Duodenal mucosa (tissue), 2 donors: ENCODE measurements at regions not wholly inside any gene's neighbourhood (a gene's known extent, or its start where the extent isn't known, plus 50 kb on each side); places are given as distances from the start of the nearest gene placed in this dataset.

Experiments
- H3K27ac ChIP-seq: one replicate; pipeline ENCODE4 v1.7.0; 2013; ENCODE audit warnings: low read depth, low read length
- H3K27me3 ChIP-seq, 2 donors: one replicate each; pipeline ENCODE4 v1.7.0; 2013; ENCODE audit warnings: low read length in 2 of 2, control low read depth in 1 of 2; ENCODE audit not compliant: insufficient read depth in 2 of 2, control insufficient read depth in 1 of 2
- H3K36me3 ChIP-seq, 2 donors: one replicate each; pipeline ENCODE4 v1.7.0; 2013; ENCODE audit warnings: low read length in 2 of 2, control low read depth in 1 of 2; ENCODE audit not compliant: insufficient read depth in 2 of 2, control insufficient read depth in 1 of 2
- H3K4me1 ChIP-seq, 2 donors: one replicate each; pipeline ENCODE4 v1.7.0; 2013; ENCODE audit warnings: low read length in 2 of 2, control low read depth in 1 of 2; ENCODE audit not compliant: insufficient read depth in 2 of 2, control insufficient read depth in 1 of 2
- H3K4me3 ChIP-seq, 2 donors: one replicate each; pipeline ENCODE4 v1.7.0; 2013; ENCODE audit warnings: low read length in 2 of 2, low read depth in 1 of 2
- H3K9ac ChIP-seq, 2 donors: one replicate each; pipeline ENCODE4 v1.7.0; 2013; ENCODE audit warnings: low read length in 2 of 2, low read depth in 1 of 2
- H3K9me3 ChIP-seq, 2 donors: one replicate each; pipeline ENCODE4 v1.7.0; 2013; ENCODE audit warnings: low read length in 2 of 2, control low read depth in 1 of 2; ENCODE audit not compliant: control insufficient read depth in 1 of 2

GRCh38 chr1:82972841-82973553 is 1025.9 kb downstream of the TTLL7 start:
- H3K27me3 ChIP-seq = no peaks in the 10 kb centered on the region
- no peak overlapping the region for H3K27ac ChIP-seq
- no peaks in the 10 kb centered on the region for H3K9me3 ChIP-seq
- H3K4me3 ChIP-seq = no peak overlapping the region
- H3K4me1 ChIP-seq = no peaks in the 10 kb centered on the region
- no peaks in the 10 kb centered on the region for H3K36me3 ChIP-seq
- H3K9ac ChIP-seq = no peak overlapping the region

DNA sequence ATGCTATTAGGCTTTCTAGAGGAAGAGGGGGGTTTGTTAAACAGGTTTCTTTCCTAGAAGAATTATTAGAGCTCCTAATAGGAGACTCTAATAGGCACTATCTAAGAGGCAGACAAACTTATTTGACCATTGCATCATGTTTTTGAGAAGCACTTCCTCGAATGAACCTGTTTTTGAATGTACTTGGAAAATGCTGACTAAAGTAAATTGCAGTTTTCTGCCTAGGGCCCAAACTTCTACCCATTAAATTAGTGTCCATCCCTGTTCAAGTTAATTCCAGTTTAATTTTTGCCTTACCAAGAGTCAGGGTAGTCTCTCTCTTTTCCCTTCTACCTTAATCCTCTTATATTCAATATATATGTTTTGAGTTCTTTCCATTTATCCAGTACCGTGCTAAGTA is 1029.6 kb downstream of the TTLL7 start:
- no peak overlapping the region for H3K4me3 ChIP-seq
- H3K36me3 ChIP-seq = no peaks in the 10 kb centered on the region
- no peak overlapping the region for H3K27ac ChIP-seq
- no peaks in the 10 kb centered on the region for H3K27me3 ChIP-seq
- H3K4me1 ChIP-seq = no peaks in the 10 kb centered on the region
- no peaks in the 10 kb centered on the region for H3K9me3 ChIP-seq
- H3K9ac ChIP-seq = no peak overlapping the region

- H3K4me3 ChIP-seq = no peak overlapping the region
- H3K9ac ChIP-seq = no peak overlapping the region
- no peaks in the 10 kb centered on the region for H3K4me1 ChIP-seq
- H3K36me3 ChIP-seq = no peaks in the 10 kb centered on the region
- no peaks in the 10 kb centered on the region for H3K9me3 ChIP-seq
- H3K27me3 ChIP-seq = no peaks in the 10 kb centered on the region
- no peak overlapping the region for H3K27ac ChIP-seq
These were observed 1036.3 kb downstream of the TTLL7 start for GRCh38 chr1:82962658-82963057.

DNA sequence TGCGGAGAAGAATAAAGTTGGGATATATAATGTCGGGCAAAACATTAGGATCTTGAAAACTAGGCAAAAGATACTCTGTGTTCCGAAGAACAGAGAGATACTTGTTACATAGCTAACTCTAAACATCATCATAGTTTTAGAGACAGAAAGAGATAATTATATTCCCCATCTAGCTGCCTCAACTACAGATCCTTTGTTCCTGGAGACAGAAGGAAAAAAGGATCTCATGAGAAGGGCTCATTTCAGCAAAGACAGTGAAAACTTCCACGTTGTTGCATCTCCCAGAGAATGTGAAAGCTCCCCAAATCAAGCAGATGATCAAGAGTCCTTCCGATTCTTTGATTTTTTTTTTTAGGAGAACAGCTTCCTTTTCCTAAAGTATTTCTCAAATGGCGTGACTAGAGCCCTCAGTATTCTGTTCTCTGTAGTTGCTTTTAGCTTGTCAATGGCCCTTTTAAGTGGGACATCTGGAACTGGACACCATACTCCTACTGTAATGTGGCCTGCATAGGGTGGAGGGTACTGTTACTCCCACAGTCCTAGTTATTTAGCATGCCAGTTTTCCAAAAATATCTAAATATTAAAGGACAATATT is 1048.2 kb downstream of the TTLL7 start:
- no peaks in the 10 kb centered on the region for H3K36me3 ChIP-seq
- H3K27me3 ChIP-seq = no peaks in the 10 kb centered on the region
- no peak overlapping the region for H3K9ac ChIP-seq
- no peaks in the 10 kb centered on the region for H3K4me1 ChIP-seq
- H3K4me3 ChIP-seq = no peak overlapping the region
- H3K9me3 ChIP-seq = no peaks in the 10 kb centered on the region
- H3K27ac ChIP-seq = no peak overlapping the region

- Histone ChIP-seq H3K27me3 (no peaks in the 10 kb centered on the region), H3K36me3 (no peaks in the 10 kb centered on the region), H3K27ac (no peak overlapping the region), H3K4me3 (no peak overlapping the region), H3K9me3 (no peaks in the 10 kb centered on the region), H3K9ac (no peak overlapping the region), H3K4me1 (no peaks in the 10 kb centered on the region)
These were observed 1050.5 kb downstream of the TTLL7 start for GRCh38 chr1:82948386-82948785.

GRCh38 chr1:82947278-82947677 is 1051.7 kb downstream of the TTLL7 start:
- Histone ChIP-seq H3K4me1 (no peaks in the 10 kb centered on the region), H3K36me3 (no peaks in the 10 kb centered on the region), H3K27ac (no peak overlapping the region), H3K9ac (no peak overlapping the region), H3K27me3 (no peaks in the 10 kb centered on the region), H3K4me3 (no peak overlapping the region), H3K9me3 (no peaks in the 10 kb centered on the region)

- no peaks in the 10 kb centered on the region for H3K4me1 ChIP-seq
- no peak overlapping the region for H3K27ac ChIP-seq
- H3K27me3 ChIP-seq = no peaks in the 10 kb centered on the region
- no peak overlapping the region for H3K9ac ChIP-seq
- H3K9me3 ChIP-seq = no peaks in the 10 kb centered on the region
- H3K36me3 ChIP-seq = no peaks in the 10 kb centered on the region
- H3K4me3 ChIP-seq = no peak overlapping the region
These were observed 1052.8 kb downstream of the TTLL7 start for GRCh38 chr1:82946096-82946605.

DNA sequence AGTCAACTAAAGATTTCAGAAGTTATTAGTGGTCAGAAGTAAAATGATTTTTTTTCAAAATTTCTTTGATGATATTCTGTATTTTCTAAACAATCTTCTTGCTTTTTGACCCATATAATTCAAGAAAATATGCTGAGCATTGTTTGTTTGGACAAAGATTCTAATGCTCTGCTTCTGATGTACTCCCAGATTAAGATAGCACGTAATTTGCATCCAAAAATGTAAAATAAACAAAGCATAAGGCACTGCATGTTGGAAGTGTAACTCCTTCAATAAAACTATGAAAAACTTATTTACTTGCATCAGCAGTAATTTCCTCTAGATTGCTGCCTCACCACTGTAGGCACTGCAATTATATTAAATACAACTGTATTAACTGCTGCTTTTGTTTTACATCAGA is 1054.1 kb downstream of the TTLL7 start:
- Histone ChIP-seq H3K4me1 (no peaks in the 10 kb centered on the region), H3K36me3 (no peaks in the 10 kb centered on the region)

GRCh38 chr1:82934074-82934473 is 1064.9 kb downstream of the TTLL7 start:
- H3K4me3 ChIP-seq = no peak overlapping the region
- H3K9me3 ChIP-seq = no peaks in the 10 kb centered on the region
- H3K27ac ChIP-seq = no peak overlapping the region
- H3K4me1 ChIP-seq = peaks cover 0 to 7% of the 10 kb centered on the region in 2 donors
- no peaks in the 10 kb centered on the region for H3K27me3 ChIP-seq
- no peaks in the 10 kb centered on the region for H3K36me3 ChIP-seq
- H3K9ac ChIP-seq = no peak overlapping the region

More for the DNA sequence above, 1054.1 kb downstream of the TTLL7 start:
- Histone ChIP-seq H3K27ac (no peak overlapping the region), H3K4me3 (no peak overlapping the region), H3K9ac (no peak overlapping the region), H3K27me3 (no peaks in the 10 kb centered on the region), H3K9me3 (no peaks in the 10 kb centered on the region)

DNA sequence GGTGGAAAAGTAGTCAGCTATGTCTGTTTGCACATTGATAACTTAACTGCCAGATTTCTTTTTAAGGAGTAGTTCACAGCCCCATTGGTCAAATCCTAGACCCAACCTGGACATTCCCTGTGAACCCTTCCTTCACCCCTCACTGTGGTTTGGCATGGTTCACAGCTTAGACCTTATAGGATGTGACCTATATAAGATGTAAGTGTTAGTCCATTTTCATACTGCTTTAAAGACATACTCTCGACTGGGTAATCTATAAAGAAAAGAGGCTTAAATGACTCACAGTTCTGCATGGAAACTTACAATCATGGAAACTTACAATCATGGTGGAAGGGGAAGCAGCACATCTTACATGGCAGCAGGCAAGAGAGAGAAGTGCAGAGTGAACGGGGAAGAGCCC is 1066.2 kb downstream of the TTLL7 start:
- Histone ChIP-seq H3K27ac (no peak overlapping the region), H3K4me1 (peaks cover 0 to 7% of the 10 kb centered on the region in 2 donors), H3K36me3 (no peaks in the 10 kb centered on the region), H3K9ac (no peak overlapping the region), H3K4me3 (no peak overlapping the region), H3K27me3 (no peaks in the 10 kb centered on the region), H3K9me3 (no peaks in the 10 kb centered on the region)
